H1 (cell line): ENCODE measurements at regions not wholly inside any gene's neighbourhood (a gene's known extent, or its start where the extent isn't known, plus 50 kb on each side); places are given as distances from the start of the nearest gene placed in this dataset.

Source experiments
- CTCF ChIA-PET: fragments of 300-600 bp; sonication (Branson Sonifier 250); formaldehyde crosslinking; loops from one replicate; lab custom pipeline; 2021; ENCODE audit not compliant: partially characterized antibody; lab: Charles Lee
- POLR2A ChIA-PET: fragments of 300-600 bp; sonication (Branson Sonifier 250); formaldehyde crosslinking; loops from one replicate; lab custom pipeline; 2021; ENCODE audit warnings: inconsistent platforms; ENCODE audit not compliant: partially characterized antibody; lab: Charles Lee
- DNase-seq, 2 experiments: peaks; one replicate each; pipeline versions ENCODE4 v3.0.0 to v3.0.0-alpha.2; 2010 to 2022; ENCODE audit warnings: low spot score in 2 of 2, low read depth in 1 of 2, mixed read lengths in 1 of 2
- FAIRE-seq: peaks from 2 replicates; lab custom pipeline; 2011; peaks lifted over from hg19 to GRCh38; lab: Jason Lieb, UNC
- H2AFZ ChIP-seq: 2 replicates; pipeline ENCODE4 v1.8.1; 2012; ENCODE audit warnings: low read length, inconsistent platforms
- H2AK5ac ChIP-seq: 2 replicates; pipeline ENCODE4 v1.6.1; 2013; ENCODE audit warnings: low read depth, low read length
- H2BK120ac ChIP-seq: replicated peaks from 2 replicates; pipeline ENCODE3; 2013; ENCODE audit warnings: low read depth, low read length, inconsistent platforms
- H2BK12ac ChIP-seq: 2 replicates; pipeline ENCODE4 v1.6.1; 2013; ENCODE audit warnings: low read depth, low read length
- H2BK15ac ChIP-seq: 2 replicates; pipeline ENCODE4 v1.6.1; 2013; ENCODE audit warnings: low read length
- H2BK20ac ChIP-seq: 2 replicates; pipeline ENCODE4 v1.6.1; 2013; ENCODE audit warnings: low read length
- H2BK5ac ChIP-seq: 2 replicates; pipeline ENCODE4 v1.6.1; 2013; ENCODE audit warnings: low read depth, low read length
- H3K14ac ChIP-seq: 2 replicates; pipeline ENCODE4 v1.6.1; 2013; ENCODE audit warnings: inconsistent platforms; ENCODE audit not compliant: insufficient read length
- H3K18ac ChIP-seq: 2 replicates; pipeline ENCODE4 v1.6.1; 2013; ENCODE audit warnings: low read length; ENCODE audit errors: extremely low read depth
- H3K23ac ChIP-seq: 2 replicates; pipeline ENCODE4 v1.6.1; 2013; ENCODE audit warnings: inconsistent platforms; ENCODE audit not compliant: insufficient read length
- H3K23me2 ChIP-seq: 2 replicates; pipeline ENCODE4 v1.6.1; 2013; ENCODE audit warnings: low read depth, low read length
- H3K27ac ChIP-seq: 2 replicates; pipeline ENCODE4 v1.6.1; 2011; ENCODE audit warnings: low read depth, low read length, inconsistent platforms
- H3K27me3 ChIP-seq, 4 experiments: replicated peaks in 1 of 4; 1 replicate in 1 of 4; 2 replicates in 3 of 4; pipeline versions ENCODE4 v1.6.1 to v1.8.1; 2011 to 2013; ENCODE audit warnings: low read length in 3 of 4, mild to moderate bottlenecking in 3 of 4, inconsistent platforms in 2 of 4, mixed read lengths in 2 of 4, moderate library complexity in 1 of 4; ENCODE audit not compliant: control insufficient read depth in 3 of 4, insufficient read depth in 3 of 4; ENCODE audit errors: extremely low read depth in 1 of 4
- H3K36me3 ChIP-seq, 4 experiments: 2 replicates each; pipeline versions ENCODE4 v1.6.1 to v1.8.1; 2011 to 2013; ENCODE audit warnings: mild to moderate bottlenecking in 4 of 4, low read length in 3 of 4, moderate library complexity in 2 of 4, control low read depth in 1 of 4, inconsistent platforms in 1 of 4; ENCODE audit not compliant: insufficient read depth in 4 of 4, control insufficient read depth in 2 of 4
- H3K4ac ChIP-seq: replicated peaks from 2 replicates; pipeline ENCODE3; 2013; ENCODE audit warnings: low read length, low read depth, mixed read lengths, inconsistent platforms; ENCODE audit not compliant: insufficient read length
- H3K4me1 ChIP-seq, 4 experiments: replicated peaks in 1 of 4; 1 replicate in 1 of 4; 2 replicates in 3 of 4; pipeline versions ENCODE4 v1.6.1 to v1.8.1; 2011 to 2013; ENCODE audit warnings: low read length in 3 of 4, inconsistent platforms in 2 of 4, mixed read lengths in 1 of 4; ENCODE audit not compliant: insufficient read depth in 4 of 4, control insufficient read depth in 3 of 4
- H3K4me2 ChIP-seq, 2 experiments: 2 replicates each; pipeline versions ENCODE4 v1.6.1 to v1.8.1; 2011 to 2013; ENCODE audit warnings: low read depth in 2 of 2, low read length in 2 of 2, control low read depth in 1 of 2, inconsistent platforms in 1 of 2, mild to moderate bottlenecking in 1 of 2; ENCODE audit not compliant: insufficient read depth in 1 of 2
- H3K4me3 ChIP-seq, 4 experiments: fragments of 200-600, 300-600 bp in 1 of 4; sonication (generic), shearing (Covaris generic), sonication (Bioruptor Twin) in 1 of 4; 2 replicates each; pipeline versions ENCODE4 v1.5.1 to v1.8.1; 2011 to 2016; ENCODE audit warnings: low read length in 4 of 4, low read depth in 3 of 4, control low read depth in 2 of 4, inconsistent platforms in 2 of 4, mild to moderate bottlenecking in 2 of 4, mixed read lengths in 1 of 4, moderate library complexity in 1 of 4; ENCODE audit not compliant: insufficient read depth in 2 of 4; ENCODE audit errors: extremely low read depth in 1 of 4
- H3K56ac ChIP-seq: replicated peaks from 2 replicates; pipeline ENCODE3; 2013; ENCODE audit warnings: low read depth, mild to moderate bottlenecking, mixed read lengths, low read length, inconsistent platforms; ENCODE audit not compliant: insufficient read length
- H3K79me1 ChIP-seq: 2 replicates; pipeline ENCODE4 v1.6.1; 2013; ENCODE audit warnings: low read depth, low read length, control low read depth
- H3K79me2 ChIP-seq, 2 experiments: 2 replicates each; pipeline versions ENCODE4 v1.6.1 to v1.8.1; 2012 to 2013; ENCODE audit warnings: low read length in 2 of 2, mild to moderate bottlenecking in 2 of 2, inconsistent platforms in 1 of 2; ENCODE audit not compliant: insufficient read depth in 2 of 2, control insufficient read depth in 1 of 2
- H3K9ac ChIP-seq, 4 experiments: replicated peaks in 1 of 4; 1 replicate in 1 of 4; 2 replicates in 3 of 4; pipeline versions ENCODE4 v1.6.1 to v1.8.1; 2011 to 2013; ENCODE audit warnings: low read depth in 3 of 4, low read length in 3 of 4, control low read depth in 2 of 4, mild to moderate bottlenecking in 2 of 4, moderate library complexity in 2 of 4, inconsistent platforms in 1 of 4; ENCODE audit errors: extremely low read depth in 1 of 4
- H3K9me3 ChIP-seq, 2 experiments: 2 replicates each; pipeline versions ENCODE4 v1.6.1 to v1.8.1; 2012 to 2013; ENCODE audit warnings: mild to moderate bottlenecking in 2 of 2, moderate library complexity in 2 of 2, control low read depth in 1 of 2, inconsistent platforms in 1 of 2, low read depth in 1 of 2, low read length in 1 of 2, mixed read lengths in 1 of 2; ENCODE audit not compliant: insufficient read depth in 2 of 2
- H4K20me1 ChIP-seq, 2 experiments: replicated peaks in 1 of 2; 2 replicates each; pipeline versions ENCODE3 to v1.8.1; 2011 to 2013; ENCODE audit warnings: inconsistent platforms in 2 of 2, low read length in 2 of 2, mild to moderate bottlenecking in 1 of 2; ENCODE audit not compliant: insufficient read depth in 2 of 2, control insufficient read depth in 1 of 2
- H4K5ac ChIP-seq: 2 replicates; pipeline ENCODE4 v1.6.1; 2013; ENCODE audit warnings: low read length, low read depth, mixed read lengths, inconsistent platforms; ENCODE audit not compliant: insufficient read length
- H4K8ac ChIP-seq: 2 replicates; pipeline ENCODE4 v1.8.0; 2013; ENCODE audit warnings: mild to moderate bottlenecking, moderate library complexity, low read length, inconsistent platforms; ENCODE audit not compliant: insufficient read depth; ENCODE audit errors: extremely low read depth
- H4K91ac ChIP-seq: replicated peaks from 2 replicates; pipeline ENCODE3; 2013; ENCODE audit warnings: low read length, mixed read lengths, inconsistent platforms; ENCODE audit not compliant: insufficient read length
- GTF2F1 ChIP-seq: IDR thresholded peaks from 2 replicates; pipeline ENCODE4 v1.6.1; 2012; ENCODE audit warnings: low read depth, low read length, improper control_type of control experiment, borderline replicate concordance
- TBP ChIP-seq: IDR thresholded peaks from 2 replicates; pipeline ENCODE4 v1.6.1; 2011; ENCODE audit warnings: low read depth, low read length, improper control_type of control experiment
- YY1 ChIP-seq: IDR thresholded peaks from 2 replicates; pipeline ENCODE4 v1.6.1; 2011; ENCODE audit warnings: low read depth, mild to moderate bottlenecking, low read length
- WGBS, 2 experiments: shearing (Covaris generic) in 1 of 2; methylation state at CpG; one replicate each; pipeline versions ENCODE4 v1.1.6 to v1.1.7; 2013 to 2015; ENCODE audit warnings: low lambda C conversion rate in 2 of 2, mixed read lengths in 2 of 2, inconsistent platforms in 1 of 2, low coverage in 1 of 2, missing lambda C conversion rate in 1 of 2; ENCODE audit not compliant: insufficient replicate concordance in 2 of 2, insufficient coverage in 1 of 2, insufficient read length in 1 of 2; ENCODE audit errors: extremely low coverage in 1 of 2, missing lambda C conversion rate in 1 of 2; 5-methylcytosine and 5-hydroxymethylcytosine counted together

DNA sequence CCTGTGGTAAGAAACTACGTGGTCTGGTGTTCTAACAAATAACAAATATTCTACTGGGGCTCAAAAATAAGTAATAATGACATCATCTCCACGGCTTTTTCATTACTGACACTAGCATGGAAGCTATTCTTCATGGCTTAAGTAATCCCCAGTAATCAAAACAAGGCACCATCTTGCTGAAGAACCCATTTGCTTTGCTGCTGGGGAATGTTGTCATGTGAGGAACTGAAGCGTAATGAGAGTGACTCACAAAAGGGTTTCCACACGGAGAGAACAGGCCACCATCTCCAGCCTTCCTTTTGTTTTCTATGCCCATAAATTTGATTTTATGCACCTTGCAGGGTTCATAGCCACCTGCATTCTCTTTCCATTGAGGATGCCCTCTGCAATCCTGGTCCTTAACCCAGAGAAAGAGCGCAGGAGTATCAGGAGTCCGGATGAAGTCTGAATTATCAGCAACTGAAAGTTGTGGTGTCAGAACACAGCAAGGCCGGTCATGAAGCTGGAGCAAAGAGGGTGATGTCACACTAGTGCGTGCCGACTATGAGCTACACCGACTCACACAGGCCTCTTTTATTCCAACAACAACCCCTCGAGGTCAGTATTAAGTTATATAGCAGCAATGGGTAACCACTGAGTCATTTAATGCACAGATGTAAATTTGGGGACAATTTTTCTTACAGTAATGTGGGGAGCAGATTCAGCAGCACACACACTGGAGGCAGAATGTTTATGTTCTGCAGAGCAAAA is 173.7 kb upstream of the SSTR4 start:
- Histone ChIP-seq H3K18ac (no peak overlapping the region), H2AK5ac (no peak overlapping the region), H3K4me3 (no peak overlapping the region), H2BK5ac (no peak overlapping the region), H3K23ac (no peak overlapping the region), H2BK15ac (no peak overlapping the region), H2BK12ac (no peak overlapping the region), H3K4me2 (no peak overlapping the region), H4K5ac (no peak overlapping the region), H3K36me3 (no peaks in the 10 kb centered on the region), H2BK20ac (no peak overlapping the region), H3K79me2 (no peaks in the 10 kb centered on the region), H3K4me1 (no peaks in the 10 kb centered on the region), H3K9me3 (no peaks in the 10 kb centered on the region), H4K20me1 (no peaks in the 10 kb centered on the region), H3K14ac (no peak overlapping the region), H2AFZ (no peak overlapping the region), H3K56ac (no peak overlapping the region), H3K27ac (no peak overlapping the region), H3K4ac (no peak overlapping the region), H4K91ac (no peak overlapping the region), H3K23me2 (no peaks in the 10 kb centered on the region), H4K8ac (no peak overlapping the region), H3K9ac (no peak overlapping the region), H3K27me3 (peaks cover 0 to 1% (median 0%) of the 10 kb centered on the region in 4 experiments; a peak in 1 of 7 replicates), H2BK120ac (no peak overlapping the region), H3K79me1 (no peaks in the 10 kb centered on the region)
- DNase-seq (no peak), FAIRE-seq (no peak)
- WGBS, 2 experiments = 88% methylated on average over 11 of the region's 11 CpGs; no CpG with 5 or more reads in 1 of the 2 experiments
- ChIA-PET POLR2A (no interaction called here), CTCF (interaction anchor here (1.0 to 2.9 kb wide), 4 partner anchors 9 to 30 kb away, joined by 3 to 12 read pairs (median 3); no protein-coding TSS in a partner anchor)
- TF ChIP-seq YY1 (no peak), TBP (no peak), GTF2F1 (no peak)
